ENCODE measurements at regions not wholly inside any gene's neighbourhood (a gene's known extent, or its start where the extent isn't known, plus 50 kb on each side); places are given as distances from the start of the nearest gene placed in this dataset.

- DNase-seq (ENCODE audit: low spot score): no peak
These were observed 54.2 kb upstream of the ANKRD1 start for GRCh38 chr10:90975096-90975495.

- DNase-seq (ENCODE audit: low spot score): no peak
These were observed 56.4 kb upstream of the ANKRD1 start for GRCh38 chr10:90977162-90977854.

- DNase-seq (ENCODE audit: low spot score): no peak
These were observed 57.1 kb upstream of the ANKRD1 start for GRCh38 chr10:90977855-90978486.

- no peak for DNase-seq (ENCODE audit: low spot score)
These were observed 61.6 kb upstream of the ANKRD1 start for GRCh38 chr10:90982406-90983008.

GRCh38 chr10:90983914-90984549 is 63.1 kb upstream of the ANKRD1 start:
- DNase-seq (ENCODE audit: low spot score): no peak

GRCh38 chr10:90984898-90985297 is 64.0 kb upstream of the ANKRD1 start:
- no peak for DNase-seq (ENCODE audit: low spot score)

GRCh38 chr10:90985321-90985933 is 64.5 kb upstream of the ANKRD1 start:
- no peak for DNase-seq (ENCODE audit: low spot score)

- no peak for DNase-seq (ENCODE audit: low spot score)
These were observed 65.4 kb upstream of the ANKRD1 start for GRCh38 chr10:90986136-90986760.

GRCh38 chr10:90986870-90987269 is 66.0 kb upstream of the ANKRD1 start:
- DNase-seq (ENCODE audit: low spot score): no peak

- DNase-seq (ENCODE audit: low spot score): no peak
These were observed 66.5 kb upstream of the ANKRD1 start for GRCh38 chr10:90987383-90987782.

- DNase-seq (ENCODE audit: low spot score): no peak
These were observed 67.1 kb upstream of the ANKRD1 start for GRCh38 chr10:90988024-90988423.

GRCh38 chr10:90988802-90989201 is 67.9 kb upstream of the ANKRD1 start:
- no peak for DNase-seq (ENCODE audit: low spot score)

- no peak for DNase-seq (ENCODE audit: low spot score)
These were observed 68.5 kb upstream of the ANKRD1 start for GRCh38 chr10:90989378-90989777.

GRCh38 chr10:90992462-90992861 is 71.6 kb upstream of the ANKRD1 start:
- DNase-seq (ENCODE audit: low spot score): no peak

- DNase-seq (ENCODE audit: low spot score): no peak
These were observed 72.5 kb upstream of the ANKRD1 start for GRCh38 chr10:90993340-90993739.

- no peak for DNase-seq (ENCODE audit: low spot score)
These were observed 76.8 kb upstream of the ANKRD1 start for GRCh38 chr10:90997670-90998069.

GRCh38 chr10:90998733-90999511 is 78.0 kb upstream of the ANKRD1 start:
- no peak for DNase-seq (ENCODE audit: low spot score)

- DNase-seq (ENCODE audit: low spot score): no peak
These were observed 78.8 kb upstream of the ANKRD1 start for GRCh38 chr10:90999512-91000172.

GRCh38 chr10:91000470-91000869 is 79.6 kb upstream of the ANKRD1 start:
- DNase-seq (ENCODE audit: low spot score): no peak

- DNase-seq (ENCODE audit: low spot score): no peak
These were observed 80.1 kb upstream of the ANKRD1 start for GRCh38 chr10:91000985-91001384.

GRCh38 chr10:91002656-91003055 is 81.8 kb upstream of the ANKRD1 start:
- no peak for DNase-seq (ENCODE audit: low spot score)

Data from A172 (cell line).